SH-SY5Y (cell line): ENCODE measurements at regions not wholly inside any gene's neighbourhood (a gene's known extent, or its start where the extent isn't known, plus 50 kb on each side); places are given as distances from the start of the nearest gene placed in this dataset.

ENCODE experiments used
- GATA2 ChIP-seq: IDR thresholded peaks from 2 replicates; pipeline ENCODE4 v1.6.1; 2011; ENCODE audit warnings: mild to moderate bottlenecking, low read depth, low read length
- GATA3 ChIP-seq: IDR thresholded peaks from 2 replicates; pipeline ENCODE4 v1.6.1; 2011; ENCODE audit warnings: low read depth, mild to moderate bottlenecking, low read length, moderate library complexity

DNA sequence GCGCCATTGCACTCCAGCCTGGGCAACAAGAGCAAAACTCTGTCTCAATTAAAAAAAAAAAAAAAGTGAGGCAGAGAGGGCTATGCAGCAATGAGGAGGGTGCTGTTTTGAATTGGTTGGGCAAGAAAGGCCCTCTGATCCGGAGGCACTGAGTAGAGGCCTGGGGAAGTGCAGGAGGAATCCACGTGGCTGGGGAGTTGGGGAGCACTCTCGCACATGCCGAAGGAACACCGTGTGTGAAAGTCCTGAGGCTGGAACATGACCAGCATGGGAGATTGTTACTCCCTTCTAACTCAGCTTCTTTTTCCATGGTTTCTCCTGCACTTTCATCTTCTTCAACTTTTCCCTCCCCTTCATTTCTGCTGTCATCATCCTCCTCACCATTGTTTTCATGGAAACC, 347.9 kb upstream of the HS6ST1 start:
- TF ChIP-seq GATA2 (no peak), GATA3 (no peak)
